Globus pallidus (tissue), 1 donor: ENCODE measurements at regions not wholly inside any gene's neighbourhood (a gene's known extent, or its start where the extent isn't known, plus 50 kb on each side); places are given as distances from the start of the nearest gene placed in this dataset.
A peak's percentile ranks its signal among the peaks of the same experiment; 100 is the strongest.

Experiments used
- DNase-seq: peaks from one replicate; pipeline ENCODE4 v3.0.0-alpha.2; 2015; ENCODE audit warnings: low spot score

- DNase-seq, result no peak
Measured at GRCh38 chr4:67234296-67234695, 311.0 kb downstream of the CENPC start.

GRCh38 chr4:67229148-67229547 lies 316.2 kb downstream of the CENPC start:
- DNase-seq, result no peak

GRCh38 chr4:67220861-67221260 lies 324.4 kb downstream of the CENPC start:
- DNase-seq, result no peak

- DNase-seq, result no peak
Measured at GRCh38 chr4:67218883-67219282, 326.4 kb downstream of the CENPC start.

- no peak for DNase-seq
Measured at GRCh38 chr4:67207941-67208441, 337.3 kb downstream of the CENPC start.

- no peak for DNase-seq
Measured at GRCh38 chr4:67204441-67204840, 340.9 kb downstream of the CENPC start.

- DNase-seq, result no peak
Measured at GRCh38 chr4:67201334-67201733, 344.0 kb downstream of the CENPC start.

GRCh38 chr4:67198727-67199126 lies 346.6 kb downstream of the CENPC start:
- peak; percentile 3 for DNase-seq

GRCh38 chr4:67167849-67168248 lies 377.5 kb downstream of the CENPC start:
- no peak for DNase-seq

- no peak for DNase-seq
Measured at GRCh38 chr4:67162690-67163089, 382.6 kb downstream of the CENPC start.

GRCh38 chr4:67161311-67161710 lies 384.0 kb downstream of the CENPC start:
- DNase-seq, result no peak

GRCh38 chr4:67160394-67160793 lies 384.9 kb downstream of the CENPC start:
- no peak for DNase-seq

- DNase-seq, result no peak
Measured at GRCh38 chr4:67158666-67159065, 386.6 kb downstream of the CENPC start.

- DNase-seq, result no peak
Measured at GRCh38 chr4:67152976-67153375, 392.3 kb downstream of the CENPC start.

GRCh38 chr4:67151376-67152343 lies 393.6 kb downstream of the CENPC start:
- no peak for DNase-seq

- DNase-seq, result no peak
Measured at GRCh38 chr4:67141586-67141985, 403.7 kb downstream of the CENPC start.

- DNase-seq, result no peak
Measured at GRCh38 chr4:67134616-67135015, 410.7 kb downstream of the CENPC start.

GRCh38 chr4:67133162-67133561 lies 412.1 kb downstream of the CENPC start:
- no peak for DNase-seq

GRCh38 chr4:67131224-67131623 lies 414.1 kb downstream of the CENPC start:
- no peak for DNase-seq

GRCh38 chr4:67130411-67130810 lies 414.9 kb downstream of the CENPC start:
- no peak for DNase-seq

- DNase-seq, result no peak
Measured at GRCh38 chr4:67126570-67126969, 418.7 kb downstream of the CENPC start.

- DNase-seq, result no peak
Measured at GRCh38 chr4:67125636-67126514, 419.4 kb downstream of the CENPC start.

- no peak for DNase-seq
Measured at GRCh38 chr4:67124716-67125115, 420.6 kb downstream of the CENPC start.
